Body of pancreas (tissue), 4 donors: ENCODE measurements at regions not wholly inside any gene's neighbourhood (a gene's known extent, or its start where the extent isn't known, plus 50 kb on each side); places are given as distances from the start of the nearest gene placed in this dataset.
A peak's percentile ranks its signal among the peaks of the same experiment; 100 is the strongest.

Experiments
- ATAC-seq: fragments of 150-250 bp; one replicate; pipeline ENCODE4 v1.9.1; 2016
- DNase-seq, 4 donors: peaks; one replicate each; pipeline ENCODE4 v3.0.0-alpha.2; 2019
- H3K27ac ChIP-seq, 4 donors: fragments of 200-600 bp; sonication (generic); 1 replicate in 3 of 4; 2 replicates in 1 of 4; pipeline versions ENCODE4 v1.5.1 to v1.6.1; 2016 to 2019; ENCODE audit warnings: mild to moderate bottlenecking in 1 of 4, mixed read lengths in 1 of 4, moderate library complexity in 1 of 4
- H3K27me3 ChIP-seq, 2 donors: fragments of 200-600 bp; sonication (generic); one replicate each; pipeline ENCODE4 v1.6.0; 2016; ENCODE audit warnings: mild to moderate bottlenecking in 1 of 2
- H3K36me3 ChIP-seq, 2 donors: fragments of 200-600 bp; sonication (generic); replicated peaks in 1 of 2; 2 replicates each; pipeline ENCODE4 v1.5.1; 2016; ENCODE audit warnings: low read depth in 2 of 2; ENCODE audit not compliant: insufficient read depth in 1 of 2
- H3K4me1 ChIP-seq: fragments of 200-600 bp; sonication (generic); one replicate; pipeline ENCODE4 v1.6.0; 2016
- H3K4me3 ChIP-seq, 2 donors: fragments of 200-600 bp; sonication (generic); 1 replicate in 1 of 2; 2 replicates in 1 of 2; pipeline ENCODE4 v1.5.1; 2016 to 2019
- H3K9me3 ChIP-seq, 3 donors: fragments of 200-600 bp; sonication (generic); 1 replicate in 2 of 3; 2 replicates in 1 of 3; pipeline ENCODE4 v1.5.1; 2016
- CTCF ChIP-seq, 7 experiments: fragments of 450-650 bp in 4 of 7; fragments of 200-600 bp in 3 of 7; sonication (generic) in 3 of 7; IDR thresholded peaks; one replicate each; pipeline ENCODE4 v1.5.1; 2016 to 2019; ENCODE audit warnings: antibody characterized with exemption in 7 of 7
- POLR2A ChIP-seq, 3 donors: fragments of 450-650 bp; IDR thresholded peaks; one replicate each; pipeline ENCODE4 v1.6.1; 2016; ENCODE audit warnings: antibody characterized with exemption in 3 of 3, mild to moderate bottlenecking in 2 of 3
- WGBS, 2 donors: methylation state at CpG; one replicate each; pipeline ENCODE4 v1.1.5; 2017; 5-methylcytosine and 5-hydroxymethylcytosine counted together
- intact Hi-C: fragments of 100-400 bp; cut with DNase I; formaldehyde crosslinking; loops from one replicate; pipeline ENCODE4 v1.15.1; 2023

GRCh38 chr10:9602998-9603397 lies 1414.7 kb upstream of the CELF2 start:
- Histone ChIP-seq H3K27ac (no peak overlapping the region), H3K36me3 (no peaks in the 10 kb centered on the region), H3K4me1 (no peaks in the 10 kb centered on the region), H3K9me3 (no peaks in the 10 kb centered on the region), H3K4me3 (no peak overlapping the region), H3K27me3 (no peaks in the 10 kb centered on the region)
- intact Hi-C loops, result no loop called here
- DNase-seq (no peak), ATAC-seq (no peak)
- TF ChIP-seq POLR2A (IDR thresholded peaks at IDR 0.05) (no peak), CTCF (IDR thresholded peaks at IDR 0.05) (no peak)
- 67 to 76% methylated on average over 9 of the region's 9 CpGs for WGBS, 2 donors

- no peak for TF ChIP-seq CTCF (IDR thresholded peaks at IDR 0.05)
- TF ChIP-seq POLR2A (IDR thresholded peaks at IDR 0.05), result no peak
- Histone ChIP-seq H3K4me1 (no peaks in the 10 kb centered on the region), H3K4me3 (no peak overlapping the region), H3K9me3 (no peaks in the 10 kb centered on the region), H3K27me3 (no peaks in the 10 kb centered on the region), H3K36me3 (no peaks in the 10 kb centered on the region), H3K27ac (no peak overlapping the region)
- DNase-seq (no peak), ATAC-seq (no peak)
- WGBS, 2 donors, result 30 to 33% methylated on average over 2 of the region's 2 CpGs
- intact Hi-C loops, result no loop called here
These were observed 1413.7 kb upstream of the CELF2 start for GRCh38 chr10:9603972-9604371.

- ATAC-seq (no peak), DNase-seq (no peak)
- no peak overlapping the region for H3K4me3 ChIP-seq
- no peaks in the 10 kb centered on the region for H3K4me1 ChIP-seq
- no peaks in the 10 kb centered on the region for H3K36me3 ChIP-seq
- WGBS, 2 donors, result 66 to 69% methylated on average over 2 of the region's 2 CpGs
- no peaks in the 10 kb centered on the region for H3K27me3 ChIP-seq
- H3K9me3 ChIP-seq, result no peaks in the 10 kb centered on the region
- no peak overlapping the region for H3K27ac ChIP-seq
- intact Hi-C loops, result no loop called here
- no peak for TF ChIP-seq POLR2A (IDR thresholded peaks at IDR 0.05)
- no peak for TF ChIP-seq CTCF (IDR thresholded peaks at IDR 0.05)
These were observed 1412.4 kb upstream of the CELF2 start for GRCh38 chr10:9605231-9605630.

- DNase-seq, result no peak
- no peak for TF ChIP-seq POLR2A (IDR thresholded peaks at IDR 0.05)
- TF ChIP-seq CTCF (IDR thresholded peaks at IDR 0.05), result peak in 3 of 7 experiments; percentile 17 to 27 (median 21)
- H3K27ac ChIP-seq, result no peak overlapping the region
- H3K27me3 ChIP-seq, result no peaks in the 10 kb centered on the region
- no peak overlapping the region for H3K4me3 ChIP-seq
- no peak for ATAC-seq
- H3K36me3 ChIP-seq, result no peaks in the 10 kb centered on the region
- intact Hi-C loops, result no loop called here
- no peaks in the 10 kb centered on the region for H3K4me1 ChIP-seq
- H3K9me3 ChIP-seq, result no peaks in the 10 kb centered on the region
These were observed 1409.1 kb upstream of the CELF2 start for GRCh38 chr10:9608602-9609001.

- TF ChIP-seq POLR2A (IDR thresholded peaks at IDR 0.05) (no peak), CTCF (IDR thresholded peaks at IDR 0.05) (no peak)
These were observed 1404.2 kb upstream of the CELF2 start for GRCh38 chr10:9613338-9614075.

More at GRCh38 chr10:9613338-9614075, 1404.2 kb upstream of the CELF2 start:
- H3K27ac ChIP-seq, result no peak overlapping the region
- 69 to 78% methylated on average over 8 of the region's 8 CpGs for WGBS, 2 donors
- H3K27me3 ChIP-seq, result no peaks in the 10 kb centered on the region
- ATAC-seq, result no peak
- DNase-seq, result no peak
- H3K4me1 ChIP-seq, result no peaks in the 10 kb centered on the region
- no peaks in the 10 kb centered on the region for H3K9me3 ChIP-seq
- no peaks in the 10 kb centered on the region for H3K36me3 ChIP-seq
- no peak overlapping the region for H3K4me3 ChIP-seq
- intact Hi-C loops, result no loop called here
